IMR-90 (cell line): ENCODE measurements at regions not wholly inside any gene's neighbourhood (a gene's known extent, or its start where the extent isn't known, plus 50 kb on each side); places are given as distances from the start of the nearest gene placed in this dataset.

Experiments
- ATAC-seq: fragments of 200-7000 bp; cut with Tn5 transposase; 2 replicates; pipeline ENCODE4 v1.9.1; 2020; ENCODE audit warnings: low read depth, mild to moderate bottlenecking, moderate library complexity
- BruUV-seq: library from RNA; stranded (reverse); fragments of 400-500 nt; replicated peaks from 2 replicates; lab custom pipeline; 2021; lab: Mats Ljungman, UMichigan
- CTCF ChIA-PET: fragments of 300-600 bp; formaldehyde crosslinking; extraction: SDS; loops from one replicate; lab custom pipeline; 2021; ENCODE audit warnings: antibody characterized with exemption; lab: Yijun Ruan, JAX
- POLR2A ChIA-PET: fragments of 300-600 bp; sonication (Branson Sonifier 250); formaldehyde crosslinking; loops from one replicate; lab custom pipeline; 2022; ENCODE audit warnings: antibody characterized with exemption; ENCODE audit not compliant: unreplicated experiment; lab: Charles Lee
- DNase-seq: peaks from one replicate; pipeline ENCODE4 v3.0.0; 2013
- H2AFZ ChIP-seq: replicated peaks from 2 replicates; pipeline ENCODE3; 2013; ENCODE audit warnings: low read length, mild to moderate bottlenecking; ENCODE audit not compliant: poor library complexity
- H2AK5ac ChIP-seq: 2 replicates; pipeline ENCODE4 v1.6.1; 2013; ENCODE audit warnings: low read depth, low read length, inconsistent platforms
- H2AK9ac ChIP-seq: replicated peaks from 2 replicates; pipeline ENCODE3; 2013; ENCODE audit warnings: mild to moderate bottlenecking, low read depth, low read length, moderate library complexity; ENCODE audit not compliant: poor library complexity
- H2BK120ac ChIP-seq: 2 replicates; pipeline ENCODE4 v1.6.1; 2013; ENCODE audit warnings: low read depth, low read length, inconsistent platforms
- H2BK15ac ChIP-seq: 3 replicates; pipeline ENCODE4 v1.6.1; 2013; ENCODE audit warnings: low read depth, low read length, inconsistent platforms
- H2BK20ac ChIP-seq: 2 replicates; pipeline ENCODE4 v1.6.1; 2013; ENCODE audit warnings: low read depth, mild to moderate bottlenecking, inconsistent platforms, low read length, moderate library complexity
- H2BK5ac ChIP-seq: 2 replicates; pipeline ENCODE4 v1.6.1; 2013; ENCODE audit warnings: mild to moderate bottlenecking, low read depth, low read length, inconsistent platforms; ENCODE audit not compliant: poor library complexity, severe bottlenecking
- H3K14ac ChIP-seq: replicated peaks from 2 replicates; pipeline ENCODE4 v1.6.1; 2013; ENCODE audit warnings: low read depth, low read length, inconsistent platforms
- H3K18ac ChIP-seq: 2 replicates; pipeline ENCODE4 v1.6.1; 2013; ENCODE audit warnings: low read depth, low read length, control low read depth
- H3K23ac ChIP-seq: 2 replicates; pipeline ENCODE4 v1.6.1; 2013; ENCODE audit warnings: low read depth, low read length, inconsistent platforms
- H3K27ac ChIP-seq: 2 replicates; pipeline ENCODE4 v1.5.1; 2013; ENCODE audit warnings: mild to moderate bottlenecking, control low read depth, low read length; ENCODE audit not compliant: insufficient read depth
- H3K27me3 ChIP-seq: 2 replicates; pipeline ENCODE4 v1.6.1; 2013; ENCODE audit warnings: low read length; ENCODE audit not compliant: control insufficient read depth, insufficient read depth
- H3K36me3 ChIP-seq: 2 replicates; pipeline ENCODE4 v1.6.1; 2013; ENCODE audit warnings: low read length, mixed read lengths; ENCODE audit not compliant: control insufficient read depth, insufficient read depth
- H3K4ac ChIP-seq: 2 replicates; pipeline ENCODE4 v1.6.1; 2013; ENCODE audit warnings: low read depth, low read length, inconsistent platforms
- H3K4me1 ChIP-seq: 2 replicates; pipeline ENCODE4 v1.6.1; 2013; ENCODE audit warnings: low read length, mixed read lengths; ENCODE audit not compliant: control insufficient read depth, insufficient read depth
- H3K4me2 ChIP-seq: 2 replicates; pipeline ENCODE4 v1.6.1; 2013; ENCODE audit warnings: low read depth, mild to moderate bottlenecking, control low read depth, low read length, moderate library complexity
- H3K4me3 ChIP-seq: 2 replicates; pipeline ENCODE4 v1.5.1; 2013; ENCODE audit warnings: low read depth, mild to moderate bottlenecking, control low read depth, low read length, moderate library complexity; ENCODE audit not compliant: insufficient read depth
- H3K56ac ChIP-seq: 2 replicates; pipeline ENCODE4 v1.6.1; 2013; ENCODE audit warnings: low read length, inconsistent platforms; ENCODE audit not compliant: insufficient read depth; ENCODE audit errors: extremely low read depth
- H3K79me1 ChIP-seq, 2 experiments: 2 replicates each; pipeline ENCODE4 v1.6.1; 2013; ENCODE audit warnings: low read length in 2 of 2, inconsistent platforms in 1 of 2, low read depth in 1 of 2
- H3K9ac ChIP-seq: 2 replicates; pipeline ENCODE4 v1.6.1; 2013; ENCODE audit warnings: low read depth, low read length, control low read depth
- H3K9me1 ChIP-seq: 2 replicates; pipeline ENCODE4 v1.6.1; 2013; ENCODE audit warnings: low read length, inconsistent platforms; ENCODE audit not compliant: insufficient read depth
- H3K9me3 ChIP-seq: 2 replicates; pipeline ENCODE4 v1.6.1; 2013; ENCODE audit warnings: low read length; ENCODE audit not compliant: control insufficient read depth, insufficient read depth
- H4K20me1 ChIP-seq: 2 replicates; pipeline ENCODE4 v1.6.1; 2013; ENCODE audit warnings: low read length, inconsistent platforms; ENCODE audit not compliant: insufficient read depth
- H4K5ac ChIP-seq: 2 replicates; pipeline ENCODE4 v1.6.1; 2013; ENCODE audit warnings: mild to moderate bottlenecking, low read depth, low read length, control low read depth
- H4K8ac ChIP-seq, 2 experiments: 2 replicates each; pipeline ENCODE4 v1.6.1; 2013; ENCODE audit warnings: low read depth in 2 of 2, low read length in 2 of 2, control low read depth in 1 of 2, inconsistent platforms in 1 of 2
- H4K91ac ChIP-seq: 2 replicates; pipeline ENCODE4 v1.6.1; 2013; ENCODE audit warnings: low read depth, low read length, inconsistent platforms; ENCODE audit not compliant: insufficient read depth
- BHLHE40 ChIP-seq: fragments of 150-350 bp; IDR thresholded peaks from 2 replicates; pipeline ENCODE4 v1.6.1; 2016; ENCODE audit warnings: mild to moderate bottlenecking, low read depth, low read length
- CEBPB ChIP-seq: IDR thresholded peaks from 2 replicates; pipeline ENCODE4 v1.6.1; 2012; ENCODE audit warnings: low read depth, low read length, improper control_type of control experiment
- CHD1 ChIP-seq: IDR thresholded peaks from 2 replicates; pipeline ENCODE4 v1.6.1; 2012; ENCODE audit warnings: low read depth, low read length, improper control_type of control experiment
- FOS ChIP-seq: fragments of 150-350 bp; IDR thresholded peaks from 2 replicates; pipeline ENCODE4 v1.6.1; 2016; ENCODE audit warnings: low read depth, low read length
- MAFK ChIP-seq: IDR thresholded peaks from 2 replicates; pipeline ENCODE4 v1.6.1; 2012; ENCODE audit warnings: low read depth, low read length, improper control_type of control experiment
- MAZ ChIP-seq: IDR thresholded peaks from 2 replicates; pipeline ENCODE4 v1.6.1; 2012; ENCODE audit warnings: low read depth, mild to moderate bottlenecking, low read length, improper control_type of control experiment, moderate library complexity, borderline replicate concordance
- MXI1 ChIP-seq: IDR thresholded peaks from 2 replicates; pipeline ENCODE4 v1.6.1; 2012; ENCODE audit warnings: low read depth, mild to moderate bottlenecking, low read length, moderate library complexity, borderline replicate concordance
- NFE2L2 ChIP-seq: fragments of 150-350 bp; IDR thresholded peaks from 2 replicates; pipeline ENCODE4 v1.6.1; 2016; ENCODE audit warnings: low read depth, mild to moderate bottlenecking, low read length
- POLR2A ChIP-seq: IDR thresholded peaks from 2 replicates; pipeline ENCODE4 v1.6.1; 2012; ENCODE audit warnings: mild to moderate bottlenecking, low read depth, low read length
- RAD21 ChIP-seq: IDR thresholded peaks from 2 replicates; pipeline ENCODE4 v1.6.1; 2012; ENCODE audit warnings: low read length, improper control_type of control experiment
- RCOR1 ChIP-seq: IDR thresholded peaks from 2 replicates; pipeline ENCODE4 v1.6.1; 2012; ENCODE audit warnings: mild to moderate bottlenecking, low read length, improper control_type of control experiment; ENCODE audit not compliant: insufficient replicate concordance
- RFX5 ChIP-seq: IDR thresholded peaks from 2 replicates; pipeline ENCODE4 v1.8.0; 2012; ENCODE audit warnings: low read depth, mild to moderate bottlenecking, low read length, moderate library complexity
- SMC3 ChIP-seq: fragments of 150-350 bp; IDR thresholded peaks from 2 replicates; pipeline ENCODE4 v1.6.1; 2016; ENCODE audit warnings: low read depth, mild to moderate bottlenecking, antibody characterized with exemption, low read length, moderate library complexity
- WGBS, 2 experiments: methylation state at CpG; one replicate each; pipeline versions ENCODE4 v1.1.5 to v1.1.7; 2013; ENCODE audit warnings: missing lambda C conversion rate in 2 of 2; ENCODE audit not compliant: insufficient read length in 1 of 2; ENCODE audit errors: extremely low coverage in 2 of 2; 5-methylcytosine and 5-hydroxymethylcytosine counted together
- dilution Hi-C: fragments of 300-500 bp; cut with HindIII; formaldehyde crosslinking; loops from one replicate; pipeline ENCODE4 v1.14.3; 2018; ENCODE audit warnings: low sequenced_read_pairs; ENCODE audit not compliant: unreplicated experiment
- in situ Hi-C: fragments of 300-500 bp; cut with MboI; formaldehyde crosslinking; loops from 3 replicates; pipeline ENCODE4 v1.14.3; 2019; ENCODE audit warnings: low sequenced_read_pairs, inconsistent platforms, mixed read lengths
- intact Hi-C: fragments of 100-400 bp; cut with micrococcal nuclease; formaldehyde crosslinking; loops from 2 replicates; pipeline ENCODE4 v1.10.0; 2022
- TF ChIP-seq, protein P1 (sequence below): fragments of 150-350 bp; IDR thresholded peaks from 2 replicates; pipeline ENCODE4 v1.6.1; 2017; ENCODE audit warnings: mild to moderate bottlenecking, antibody characterized with exemption, low read length, low read depth
- TF ChIP-seq, protein P2 (sequence below): conservative IDR thresholded peaks from 2 replicates; pipeline ENCODE4 v1.5.1; 2012; ENCODE audit warnings: mild to moderate bottlenecking, low read depth, low read length, improper control_type of control experiment
- TF ChIP-seq, protein P3 (sequence below): fragments of 150-350 bp; IDR thresholded peaks from 2 replicates; pipeline ENCODE4 v1.6.1; 2016; ENCODE audit warnings: low read depth, mild to moderate bottlenecking, low read length, moderate library complexity, borderline replicate concordance

DNA sequence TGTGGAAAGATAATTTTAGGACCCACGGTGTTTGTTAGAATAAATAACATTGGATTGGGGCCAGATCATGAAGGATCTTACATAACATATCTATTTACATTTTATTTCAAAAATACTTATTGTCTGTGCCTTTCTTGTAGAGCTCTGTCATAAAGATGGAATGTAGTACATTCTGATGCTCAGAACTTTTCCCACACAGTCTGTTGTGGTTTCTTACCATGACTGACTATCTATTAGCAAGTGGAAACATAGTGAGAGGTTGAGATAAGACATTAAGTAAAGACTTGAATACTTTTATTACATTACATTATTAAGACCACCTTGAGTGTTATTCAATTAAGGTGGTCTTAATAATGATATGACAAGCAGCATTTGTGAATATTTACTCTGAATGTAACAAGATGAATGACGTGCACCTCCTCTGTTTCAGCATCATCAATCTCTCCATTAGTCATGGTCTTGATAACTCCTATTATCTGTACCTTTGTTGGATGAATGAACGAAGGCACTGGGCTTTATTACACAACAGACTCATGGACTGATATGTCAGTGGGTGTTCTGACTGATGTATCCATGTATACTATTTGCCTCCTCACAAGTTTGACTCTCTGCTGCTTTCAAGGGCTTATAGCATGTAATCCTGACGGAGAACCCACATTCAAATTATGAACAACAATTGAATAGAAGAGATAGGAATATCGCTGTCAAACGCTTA, 883.0 kb upstream of the FLRT2 start:
- Histone ChIP-seq H3K79me1 (no peaks in the 10 kb centered on the region), H2AK5ac (no peak overlapping the region), H2BK20ac (no peak overlapping the region), H3K18ac (no peak overlapping the region), H3K27ac (no peak overlapping the region), H2BK15ac (no peak overlapping the region), H3K36me3 (no peaks in the 10 kb centered on the region), H3K4me3 (no peak overlapping the region), H3K9ac (no peak overlapping the region), H3K4me1 (no peaks in the 10 kb centered on the region), H2BK120ac (no peak overlapping the region), H3K4ac (no peak overlapping the region), H3K14ac (no peak overlapping the region), H3K4me2 (no peak overlapping the region), H4K91ac (no peak overlapping the region), H2AFZ (no peak overlapping the region), H3K9me3 (no peaks in the 10 kb centered on the region), H2BK5ac (no peak overlapping the region), H3K23ac (no peak overlapping the region), H4K5ac (no peak overlapping the region), H3K9me1 (no peaks in the 10 kb centered on the region), H4K8ac (no peak overlapping the region), H2AK9ac (no peak overlapping the region), H4K20me1 (no peaks in the 10 kb centered on the region), H3K27me3 (no peaks in the 10 kb centered on the region), H3K56ac (no peak overlapping the region)
- CTCF ChIA-PET: no interaction called here
- in situ Hi-C loops: no loop called here
- no TSS peak for BruUV-seq
- DNase-seq (peak; percentile 11), ATAC-seq (peak; percentile 46; the same call in 1 of the 2 replicates)
- TF ChIP-seq CEBPB (no peak), MAFK (no peak), RFX5 (no peak), NFE2L2 (no peak), RCOR1 (no peak), SMC3 (no peak), BHLHE40 (no peak), POLR2A (no peak), MAZ (no peak), RAD21 (no peak), MXI1 (no peak), CHD1 (no peak), FOS (no peak)
- TF ChIP-seq, protein P1, sequence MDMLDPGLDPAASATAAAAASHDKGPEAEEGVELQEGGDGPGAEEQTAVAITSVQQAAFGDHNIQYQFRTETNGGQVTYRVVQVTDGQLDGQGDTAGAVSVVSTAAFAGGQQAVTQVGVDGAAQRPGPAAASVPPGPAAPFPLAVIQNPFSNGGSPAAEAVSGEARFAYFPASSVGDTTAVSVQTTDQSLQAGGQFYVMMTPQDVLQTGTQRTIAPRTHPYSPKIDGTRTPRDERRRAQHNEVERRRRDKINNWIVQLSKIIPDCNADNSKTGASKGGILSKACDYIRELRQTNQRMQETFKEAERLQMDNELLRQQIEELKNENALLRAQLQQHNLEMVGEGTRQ: no peak
- TF ChIP-seq, protein P2, sequence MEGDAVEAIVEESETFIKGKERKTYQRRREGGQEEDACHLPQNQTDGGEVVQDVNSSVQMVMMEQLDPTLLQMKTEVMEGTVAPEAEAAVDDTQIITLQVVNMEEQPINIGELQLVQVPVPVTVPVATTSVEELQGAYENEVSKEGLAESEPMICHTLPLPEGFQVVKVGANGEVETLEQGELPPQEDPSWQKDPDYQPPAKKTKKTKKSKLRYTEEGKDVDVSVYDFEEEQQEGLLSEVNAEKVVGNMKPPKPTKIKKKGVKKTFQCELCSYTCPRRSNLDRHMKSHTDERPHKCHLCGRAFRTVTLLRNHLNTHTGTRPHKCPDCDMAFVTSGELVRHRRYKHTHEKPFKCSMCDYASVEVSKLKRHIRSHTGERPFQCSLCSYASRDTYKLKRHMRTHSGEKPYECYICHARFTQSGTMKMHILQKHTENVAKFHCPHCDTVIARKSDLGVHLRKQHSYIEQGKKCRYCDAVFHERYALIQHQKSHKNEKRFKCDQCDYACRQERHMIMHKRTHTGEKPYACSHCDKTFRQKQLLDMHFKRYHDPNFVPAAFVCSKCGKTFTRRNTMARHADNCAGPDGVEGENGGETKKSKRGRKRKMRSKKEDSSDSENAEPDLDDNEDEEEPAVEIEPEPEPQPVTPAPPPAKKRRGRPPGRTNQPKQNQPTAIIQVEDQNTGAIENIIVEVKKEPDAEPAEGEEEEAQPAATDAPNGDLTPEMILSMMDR: no peak
- TF ChIP-seq, protein P3, sequence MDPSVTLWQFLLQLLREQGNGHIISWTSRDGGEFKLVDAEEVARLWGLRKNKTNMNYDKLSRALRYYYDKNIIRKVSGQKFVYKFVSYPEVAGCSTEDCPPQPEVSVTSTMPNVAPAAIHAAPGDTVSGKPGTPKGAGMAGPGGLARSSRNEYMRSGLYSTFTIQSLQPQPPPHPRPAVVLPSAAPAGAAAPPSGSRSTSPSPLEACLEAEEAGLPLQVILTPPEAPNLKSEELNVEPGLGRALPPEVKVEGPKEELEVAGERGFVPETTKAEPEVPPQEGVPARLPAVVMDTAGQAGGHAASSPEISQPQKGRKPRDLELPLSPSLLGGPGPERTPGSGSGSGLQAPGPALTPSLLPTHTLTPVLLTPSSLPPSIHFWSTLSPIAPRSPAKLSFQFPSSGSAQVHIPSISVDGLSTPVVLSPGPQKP: no peak
- dilution Hi-C loops: no loop called here
- intact Hi-C loops: loop anchor here (5.0 kb wide), 1 partner anchor 1340 kb away; no protein-coding TSS in a partner anchor
- POLR2A ChIA-PET: no interaction called here
- WGBS, 2 experiments: no CpG with 5 or more reads among the region's 6 CpGs
